ENCODE measurements at regions not wholly inside any gene's neighbourhood (a gene's known extent, or its start where the extent isn't known, plus 50 kb on each side); places are given as distances from the start of the nearest gene placed in this dataset.

GRCh38 chr11:70637186-70637800 is 239.0 kb downstream of the CTTN start:
- H3K27ac Mint-ChIP-seq: no peak overlapping the region
- ChIA-PET CTCF (no interaction called here), POLR2A (no interaction called here)
- H3K4me1 Mint-ChIP-seq: no peaks in the 10 kb centered on the region
- DNase-seq: no peak
- no peak overlapping the region for H3K4me3 Mint-ChIP-seq
- no peaks in the 10 kb centered on the region for H3K9me3 Mint-ChIP-seq
- H3K27me3 Mint-ChIP-seq: no peaks in the 10 kb centered on the region
- no peaks in the 10 kb centered on the region for H3K36me3 Mint-ChIP-seq (ENCODE audit: low read depth)

GRCh38 chr11:70637949-70638583 is 239.7 kb downstream of the CTTN start:
- ChIA-PET POLR2A (no interaction called here), CTCF (no interaction called here)
- H3K27ac Mint-ChIP-seq: no peak overlapping the region

GRCh38 chr11:70640408-70640807 is 242.1 kb downstream of the CTTN start:
- Mint-ChIP-seq H3K4me3 (no peak overlapping the region), H3K27me3 (no peaks in the 10 kb centered on the region), H3K4me1 (no peaks in the 10 kb centered on the region), H3K9me3 (no peaks in the 10 kb centered on the region), H3K27ac (no peak overlapping the region), H3K36me3 (ENCODE audit: low read depth) (no peaks in the 10 kb centered on the region)
- no peak for DNase-seq
- ChIA-PET CTCF (interaction anchor here (0.7 kb wide), 1 partner anchor 465 kb away, joined by 3 read pairs; no protein-coding TSS in a partner anchor), POLR2A (no interaction called here)

More at GRCh38 chr11:70637949-70638583, 239.7 kb downstream of the CTTN start:
- no peaks in the 10 kb centered on the region for H3K36me3 Mint-ChIP-seq (ENCODE audit: low read depth)
- H3K4me3 Mint-ChIP-seq: no peak overlapping the region
- H3K4me1 Mint-ChIP-seq: no peaks in the 10 kb centered on the region
- no peaks in the 10 kb centered on the region for H3K9me3 Mint-ChIP-seq
- DNase-seq: no peak
- H3K27me3 Mint-ChIP-seq: no peaks in the 10 kb centered on the region

GRCh38 chr11:70641369-70641768 is 243.0 kb downstream of the CTTN start:
- POLR2A ChIA-PET: no interaction called here

GRCh38 chr11:70642266-70642665 is 243.9 kb downstream of the CTTN start:
- DNase-seq: no peak
- Mint-ChIP-seq H3K9me3 (no peaks in the 10 kb centered on the region), H3K4me3 (no peak overlapping the region), H3K36me3 (ENCODE audit: low read depth) (no peaks in the 10 kb centered on the region), H3K27ac (no peak overlapping the region), H3K4me1 (no peaks in the 10 kb centered on the region), H3K27me3 (peaks cover 2% of the 10 kb centered on the region)
- POLR2A ChIA-PET: no interaction called here
- CTCF ChIA-PET: no interaction called here

More at GRCh38 chr11:70641369-70641768, 243.0 kb downstream of the CTTN start:
- Mint-ChIP-seq H3K4me1 (no peaks in the 10 kb centered on the region), H3K9me3 (no peaks in the 10 kb centered on the region), H3K4me3 (no peak overlapping the region), H3K27ac (no peak overlapping the region), H3K36me3 (ENCODE audit: low read depth) (no peaks in the 10 kb centered on the region), H3K27me3 (no peaks in the 10 kb centered on the region)
- CTCF ChIA-PET: no interaction called here
- DNase-seq: no peak

GRCh38 chr11:70643642-70644041 is 245.3 kb downstream of the CTTN start:
- DNase-seq: no peak
- no peaks in the 10 kb centered on the region for H3K9me3 Mint-ChIP-seq
- H3K4me1 Mint-ChIP-seq: no peaks in the 10 kb centered on the region
- H3K27ac Mint-ChIP-seq: no peak overlapping the region
- H3K36me3 Mint-ChIP-seq (ENCODE audit: low read depth): no peaks in the 10 kb centered on the region
- peaks cover 2% of the 10 kb centered on the region for H3K27me3 Mint-ChIP-seq
- CTCF ChIA-PET: no interaction called here
- POLR2A ChIA-PET: no interaction called here
- H3K4me3 Mint-ChIP-seq: no peak overlapping the region

DNA sequence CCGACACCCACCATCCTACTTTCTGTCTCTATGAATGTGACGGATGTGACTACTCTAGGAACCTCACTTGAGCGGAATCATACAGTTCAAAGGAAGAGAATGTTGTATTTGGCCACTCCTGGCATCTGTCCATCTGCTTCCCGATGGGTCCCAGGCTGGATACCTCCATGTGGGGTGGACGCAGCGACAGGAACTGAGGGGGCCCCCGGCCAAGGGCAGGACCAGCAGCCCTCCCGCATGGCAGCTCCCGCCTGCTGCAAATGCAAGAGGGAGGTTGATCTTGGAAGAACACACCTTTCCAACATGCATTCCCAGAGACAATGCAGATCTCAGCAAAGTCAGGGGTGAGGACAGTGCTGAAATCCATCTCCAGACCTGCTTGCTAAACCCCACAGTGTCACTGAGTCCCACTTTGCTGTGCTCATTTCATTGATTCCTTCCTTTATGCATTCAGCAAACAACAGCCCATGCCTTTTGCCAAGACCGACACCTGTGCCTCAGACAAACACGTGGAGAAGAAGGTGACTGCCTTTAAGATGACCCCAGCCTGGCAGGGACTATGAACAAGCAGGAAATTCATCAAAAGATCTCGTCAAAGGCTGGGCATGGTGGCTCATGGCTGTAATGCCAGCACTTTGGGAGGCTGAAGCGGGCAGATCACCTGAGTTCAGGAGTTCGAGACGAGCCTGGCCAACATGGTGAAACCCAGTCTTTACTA is 246.2 kb downstream of the CTTN start:
- POLR2A ChIA-PET: no interaction called here

DNA sequence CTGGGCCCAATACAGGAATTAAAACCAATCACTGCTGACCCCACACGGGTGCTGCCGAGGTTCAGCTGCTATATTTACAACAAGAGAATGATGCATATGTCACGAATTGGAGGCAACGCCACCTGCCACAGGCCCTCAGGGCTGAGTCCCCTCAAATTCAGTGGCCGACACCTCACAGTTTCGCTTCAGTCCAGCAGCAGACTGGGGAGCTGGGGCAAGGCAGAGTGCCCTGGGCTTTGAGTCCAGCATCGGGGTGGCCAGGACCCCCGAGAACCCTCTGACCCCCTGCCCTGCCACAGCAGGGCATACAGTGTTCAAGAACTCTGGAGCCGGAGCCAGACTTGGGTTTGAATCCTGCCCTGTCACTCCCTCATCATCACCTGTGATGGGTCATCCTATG is 247.2 kb downstream of the CTTN start:
- CTCF ChIA-PET: no interaction called here
- POLR2A ChIA-PET: no interaction called here
- Mint-ChIP-seq H3K36me3 (ENCODE audit: low read depth) (no peaks in the 10 kb centered on the region), H3K27me3 (peaks cover 2% of the 10 kb centered on the region), H3K4me3 (no peak overlapping the region), H3K27ac (no peak overlapping the region), H3K9me3 (no peaks in the 10 kb centered on the region), H3K4me1 (no peaks in the 10 kb centered on the region)
- DNase-seq: no peak

More for the DNA sequence above, 246.2 kb downstream of the CTTN start:
- CTCF ChIA-PET: no interaction called here
- no peak overlapping the region for H3K4me3 Mint-ChIP-seq
- H3K27me3 Mint-ChIP-seq: peaks cover 2% of the 10 kb centered on the region
- DNase-seq: no peak
- H3K9me3 Mint-ChIP-seq: no peaks in the 10 kb centered on the region
- H3K27ac Mint-ChIP-seq: no peak overlapping the region
- H3K36me3 Mint-ChIP-seq (ENCODE audit: low read depth): no peaks in the 10 kb centered on the region
- H3K4me1 Mint-ChIP-seq: no peaks in the 10 kb centered on the region

- Mint-ChIP-seq H3K4me3 (no peak overlapping the region), H3K27me3 (peaks cover 2% of the 10 kb centered on the region), H3K4me1 (no peaks in the 10 kb centered on the region), H3K9me3 (no peaks in the 10 kb centered on the region), H3K27ac (no peak overlapping the region), H3K36me3 (ENCODE audit: low read depth) (no peaks in the 10 kb centered on the region)
- DNase-seq: no peak
- ChIA-PET POLR2A (no interaction called here), CTCF (no interaction called here)
Observed at GRCh38 chr11:70646272-70647049, 248.1 kb downstream of the CTTN start.

- no peaks in the 10 kb centered on the region for H3K36me3 Mint-ChIP-seq (ENCODE audit: low read depth)
- CTCF ChIA-PET: interaction anchor here (0.5 kb wide), 1 partner anchor 486 kb away, joined by 3 read pairs; no protein-coding TSS in a partner anchor
- H3K4me3 Mint-ChIP-seq: no peak overlapping the region
- peaks cover 2% of the 10 kb centered on the region for H3K27me3 Mint-ChIP-seq
- POLR2A ChIA-PET: no interaction called here
- H3K27ac Mint-ChIP-seq: no peak overlapping the region
- no peaks in the 10 kb centered on the region for H3K9me3 Mint-ChIP-seq
- DNase-seq: no peak
- no peaks in the 10 kb centered on the region for H3K4me1 Mint-ChIP-seq
Observed at GRCh38 chr11:70647188-70648166, 249.1 kb downstream of the CTTN start.

DNA sequence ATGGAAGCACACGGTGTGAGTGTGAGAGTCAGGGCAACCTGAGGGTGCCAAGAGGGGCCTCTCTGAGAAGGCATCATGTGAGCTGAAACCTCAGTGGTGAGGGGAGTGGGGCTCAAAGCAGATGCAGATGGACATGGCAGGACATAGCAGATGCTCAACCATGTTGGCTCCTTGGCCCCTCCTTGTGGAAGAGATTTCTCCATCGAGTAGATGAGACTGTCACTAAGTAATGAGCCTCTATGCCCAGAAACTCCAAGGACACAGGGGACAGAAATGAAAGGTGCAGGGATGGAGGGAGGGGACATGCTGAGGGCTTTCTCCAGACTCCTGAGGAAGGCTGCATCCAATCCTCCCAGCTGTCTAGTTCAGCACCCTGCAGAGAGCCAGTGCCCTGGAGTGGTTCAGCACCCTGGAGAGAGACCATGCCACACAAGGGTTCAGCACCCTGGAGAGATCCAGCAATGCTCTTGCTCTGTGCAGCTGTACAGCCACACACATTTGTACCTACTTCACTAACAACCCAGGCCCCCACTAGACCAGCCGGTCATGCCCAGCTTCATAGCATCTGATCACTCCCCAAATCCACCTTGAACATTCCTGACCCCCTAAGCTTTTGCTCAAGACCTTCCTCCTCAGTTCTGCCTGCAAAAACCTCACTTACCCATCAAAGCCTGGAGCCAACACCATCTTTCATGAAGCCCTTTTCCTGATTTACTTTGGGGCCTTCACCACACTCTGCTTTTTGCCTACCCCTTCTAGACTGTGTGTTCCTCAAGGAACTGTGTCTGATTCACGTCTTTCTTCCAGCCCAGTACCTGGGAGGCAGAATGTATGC is 252.0 kb downstream of the CTTN start:
- H3K4me3 Mint-ChIP-seq: no peak overlapping the region
- no peak overlapping the region for H3K27ac Mint-ChIP-seq
- DNase-seq: peak; percentile 61
- peaks cover 2% of the 10 kb centered on the region for H3K27me3 Mint-ChIP-seq
- ChIA-PET POLR2A (interaction anchor here (0.6 kb wide), 1 partner anchor 57 kb away, joined by 3 read pairs; no protein-coding TSS in a partner anchor), CTCF (no interaction called here)
- H3K9me3 Mint-ChIP-seq: no peaks in the 10 kb centered on the region
- H3K36me3 Mint-ChIP-seq (ENCODE audit: low read depth): no peaks in the 10 kb centered on the region
- no peaks in the 10 kb centered on the region for H3K4me1 Mint-ChIP-seq

DNA sequence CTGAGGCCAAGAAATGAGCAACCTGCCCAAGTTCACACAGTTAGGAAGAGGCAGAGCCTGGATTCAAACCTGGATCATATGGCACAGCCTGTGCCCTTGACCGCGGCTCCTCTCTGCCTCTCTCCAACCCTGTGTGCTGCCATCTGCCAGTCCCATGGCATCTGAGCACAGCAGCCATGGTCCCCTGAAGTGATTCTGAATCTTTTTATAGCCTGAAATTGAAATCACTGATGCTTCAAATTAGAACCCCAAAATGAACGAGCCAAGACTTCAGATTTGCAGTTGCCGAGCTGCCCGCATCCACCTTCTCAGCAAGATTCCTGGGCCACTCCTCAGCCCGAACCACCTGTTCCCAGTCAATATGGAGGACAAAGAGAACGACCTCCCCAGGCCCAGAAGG is 252.7 kb downstream of the CTTN start:
- Mint-ChIP-seq H3K4me3 (no peak overlapping the region), H3K36me3 (ENCODE audit: low read depth) (no peaks in the 10 kb centered on the region), H3K9me3 (no peaks in the 10 kb centered on the region), H3K27ac (no peak overlapping the region), H3K27me3 (peaks cover 3% of the 10 kb centered on the region), H3K4me1 (no peaks in the 10 kb centered on the region)
- DNase-seq: no peak
- CTCF ChIA-PET: no interaction called here
- POLR2A ChIA-PET: no interaction called here
